ENCODE measurements at regions not wholly inside any gene's neighbourhood (a gene's known extent, or its start where the extent isn't known, plus 50 kb on each side); places are given as distances from the start of the nearest gene placed in this dataset.

DNA sequence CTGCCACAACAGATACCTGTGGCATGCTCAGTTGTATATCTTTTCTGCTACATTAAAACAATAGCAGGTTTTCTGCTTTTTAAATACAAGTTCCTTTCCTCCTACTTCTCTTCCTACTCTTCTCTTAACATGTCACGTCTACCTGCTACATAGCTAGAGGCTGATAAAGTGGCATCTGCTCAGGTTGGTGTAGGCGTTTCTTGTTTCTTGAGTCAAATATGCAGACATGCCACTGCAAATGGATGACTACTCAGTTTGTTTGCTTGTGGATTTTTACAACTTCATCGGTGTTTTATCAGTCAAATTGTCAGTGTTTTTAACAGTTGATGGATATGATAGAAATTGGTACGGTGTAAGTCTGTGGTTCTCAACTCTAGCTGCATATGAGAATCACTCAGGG, 525.7 kb downstream of the TLE4 start (continued):
- TF ChIP-seq, protein P1, sequence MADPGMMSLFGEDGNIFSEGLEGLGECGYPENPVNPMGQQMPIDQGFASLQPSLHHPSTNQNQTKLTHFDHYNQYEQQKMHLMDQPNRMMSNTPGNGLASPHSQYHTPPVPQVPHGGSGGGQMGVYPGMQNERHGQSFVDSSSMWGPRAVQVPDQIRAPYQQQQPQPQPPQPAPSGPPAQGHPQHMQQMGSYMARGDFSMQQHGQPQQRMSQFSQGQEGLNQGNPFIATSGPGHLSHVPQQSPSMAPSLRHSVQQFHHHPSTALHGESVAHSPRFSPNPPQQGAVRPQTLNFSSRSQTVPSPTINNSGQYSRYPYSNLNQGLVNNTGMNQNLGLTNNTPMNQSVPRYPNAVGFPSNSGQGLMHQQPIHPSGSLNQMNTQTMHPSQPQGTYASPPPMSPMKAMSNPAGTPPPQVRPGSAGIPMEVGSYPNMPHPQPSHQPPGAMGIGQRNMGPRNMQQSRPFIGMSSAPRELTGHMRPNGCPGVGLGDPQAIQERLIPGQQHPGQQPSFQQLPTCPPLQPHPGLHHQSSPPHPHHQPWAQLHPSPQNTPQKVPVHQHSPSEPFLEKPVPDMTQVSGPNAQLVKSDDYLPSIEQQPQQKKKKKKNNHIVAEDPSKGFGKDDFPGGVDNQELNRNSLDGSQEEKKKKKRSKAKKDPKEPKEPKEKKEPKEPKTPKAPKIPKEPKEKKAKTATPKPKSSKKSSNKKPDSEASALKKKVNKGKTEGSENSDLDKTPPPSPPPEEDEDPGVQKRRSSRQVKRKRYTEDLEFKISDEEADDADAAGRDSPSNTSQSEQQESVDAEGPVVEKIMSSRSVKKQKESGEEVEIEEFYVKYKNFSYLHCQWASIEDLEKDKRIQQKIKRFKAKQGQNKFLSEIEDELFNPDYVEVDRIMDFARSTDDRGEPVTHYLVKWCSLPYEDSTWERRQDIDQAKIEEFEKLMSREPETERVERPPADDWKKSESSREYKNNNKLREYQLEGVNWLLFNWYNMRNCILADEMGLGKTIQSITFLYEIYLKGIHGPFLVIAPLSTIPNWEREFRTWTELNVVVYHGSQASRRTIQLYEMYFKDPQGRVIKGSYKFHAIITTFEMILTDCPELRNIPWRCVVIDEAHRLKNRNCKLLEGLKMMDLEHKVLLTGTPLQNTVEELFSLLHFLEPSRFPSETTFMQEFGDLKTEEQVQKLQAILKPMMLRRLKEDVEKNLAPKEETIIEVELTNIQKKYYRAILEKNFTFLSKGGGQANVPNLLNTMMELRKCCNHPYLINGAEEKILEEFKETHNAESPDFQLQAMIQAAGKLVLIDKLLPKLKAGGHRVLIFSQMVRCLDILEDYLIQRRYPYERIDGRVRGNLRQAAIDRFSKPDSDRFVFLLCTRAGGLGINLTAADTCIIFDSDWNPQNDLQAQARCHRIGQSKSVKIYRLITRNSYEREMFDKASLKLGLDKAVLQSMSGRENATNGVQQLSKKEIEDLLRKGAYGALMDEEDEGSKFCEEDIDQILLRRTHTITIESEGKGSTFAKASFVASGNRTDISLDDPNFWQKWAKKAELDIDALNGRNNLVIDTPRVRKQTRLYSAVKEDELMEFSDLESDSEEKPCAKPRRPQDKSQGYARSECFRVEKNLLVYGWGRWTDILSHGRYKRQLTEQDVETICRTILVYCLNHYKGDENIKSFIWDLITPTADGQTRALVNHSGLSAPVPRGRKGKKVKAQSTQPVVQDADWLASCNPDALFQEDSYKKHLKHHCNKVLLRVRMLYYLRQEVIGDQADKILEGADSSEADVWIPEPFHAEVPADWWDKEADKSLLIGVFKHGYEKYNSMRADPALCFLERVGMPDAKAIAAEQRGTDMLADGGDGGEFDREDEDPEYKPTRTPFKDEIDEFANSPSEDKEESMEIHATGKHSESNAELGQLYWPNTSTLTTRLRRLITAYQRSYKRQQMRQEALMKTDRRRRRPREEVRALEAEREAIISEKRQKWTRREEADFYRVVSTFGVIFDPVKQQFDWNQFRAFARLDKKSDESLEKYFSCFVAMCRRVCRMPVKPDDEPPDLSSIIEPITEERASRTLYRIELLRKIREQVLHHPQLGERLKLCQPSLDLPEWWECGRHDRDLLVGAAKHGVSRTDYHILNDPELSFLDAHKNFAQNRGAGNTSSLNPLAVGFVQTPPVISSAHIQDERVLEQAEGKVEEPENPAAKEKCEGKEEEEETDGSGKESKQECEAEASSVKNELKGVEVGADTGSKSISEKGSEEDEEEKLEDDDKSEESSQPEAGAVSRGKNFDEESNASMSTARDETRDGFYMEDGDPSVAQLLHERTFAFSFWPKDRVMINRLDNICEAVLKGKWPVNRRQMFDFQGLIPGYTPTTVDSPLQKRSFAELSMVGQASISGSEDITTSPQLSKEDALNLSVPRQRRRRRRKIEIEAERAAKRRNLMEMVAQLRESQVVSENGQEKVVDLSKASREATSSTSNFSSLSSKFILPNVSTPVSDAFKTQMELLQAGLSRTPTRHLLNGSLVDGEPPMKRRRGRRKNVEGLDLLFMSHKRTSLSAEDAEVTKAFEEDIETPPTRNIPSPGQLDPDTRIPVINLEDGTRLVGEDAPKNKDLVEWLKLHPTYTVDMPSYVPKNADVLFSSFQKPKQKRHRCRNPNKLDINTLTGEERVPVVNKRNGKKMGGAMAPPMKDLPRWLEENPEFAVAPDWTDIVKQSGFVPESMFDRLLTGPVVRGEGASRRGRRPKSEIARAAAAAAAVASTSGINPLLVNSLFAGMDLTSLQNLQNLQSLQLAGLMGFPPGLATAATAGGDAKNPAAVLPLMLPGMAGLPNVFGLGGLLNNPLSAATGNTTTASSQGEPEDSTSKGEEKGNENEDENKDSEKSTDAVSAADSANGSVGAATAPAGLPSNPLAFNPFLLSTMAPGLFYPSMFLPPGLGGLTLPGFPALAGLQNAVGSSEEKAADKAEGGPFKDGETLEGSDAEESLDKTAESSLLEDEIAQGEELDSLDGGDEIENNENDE (IDR thresholded peaks at IDR 0.05; ENCODE audit: insufficient replicate concordance, low read length) = no peak
- TF ChIP-seq PHF8 (conservative IDR thresholded peaks at IDR 0.05; ENCODE audit: low read depth, low read length) (no peak), NRF1 (IDR thresholded peaks at IDR 0.05; ENCODE audit: low read depth, low read length) (no peak), TAF1 (IDR thresholded peaks at IDR 0.05; ENCODE audit: low read depth, low read length) (no peak), KDM1A (IDR thresholded peaks at IDR 0.05; ENCODE audit: borderline replicate concordance, low read length) (no peak), KDM4A (IDR thresholded peaks at IDR 0.05; ENCODE audit: low read depth, low read length, severe bottlenecking) (no peak), ASH2L (IDR thresholded peaks at IDR 0.05; ENCODE audit: low read length) (no peak), FOSL1 (IDR thresholded peaks at IDR 0.05; ENCODE audit: insufficient read depth, low read depth, low read length) (no peak), HDAC6 (IDR thresholded peaks at IDR 0.05; ENCODE audit: low read depth, low read length) (no peak), JUND (IDR thresholded peaks at IDR 0.05; ENCODE audit: low read length) (no peak), RXRA (IDR thresholded peaks at IDR 0.05; ENCODE audit: insufficient read depth, low read depth, low read length) (no peak)
- TF ChIP-seq, protein P2, sequence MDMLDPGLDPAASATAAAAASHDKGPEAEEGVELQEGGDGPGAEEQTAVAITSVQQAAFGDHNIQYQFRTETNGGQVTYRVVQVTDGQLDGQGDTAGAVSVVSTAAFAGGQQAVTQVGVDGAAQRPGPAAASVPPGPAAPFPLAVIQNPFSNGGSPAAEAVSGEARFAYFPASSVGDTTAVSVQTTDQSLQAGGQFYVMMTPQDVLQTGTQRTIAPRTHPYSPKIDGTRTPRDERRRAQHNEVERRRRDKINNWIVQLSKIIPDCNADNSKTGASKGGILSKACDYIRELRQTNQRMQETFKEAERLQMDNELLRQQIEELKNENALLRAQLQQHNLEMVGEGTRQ (IDR thresholded peaks at IDR 0.05; ENCODE audit: low read length) = no peak
